ENCODE measurements at regions not wholly inside any gene's neighbourhood (a gene's known extent, or its start where the extent isn't known, plus 50 kb on each side); places are given as distances from the start of the nearest gene placed in this dataset.

DNA sequence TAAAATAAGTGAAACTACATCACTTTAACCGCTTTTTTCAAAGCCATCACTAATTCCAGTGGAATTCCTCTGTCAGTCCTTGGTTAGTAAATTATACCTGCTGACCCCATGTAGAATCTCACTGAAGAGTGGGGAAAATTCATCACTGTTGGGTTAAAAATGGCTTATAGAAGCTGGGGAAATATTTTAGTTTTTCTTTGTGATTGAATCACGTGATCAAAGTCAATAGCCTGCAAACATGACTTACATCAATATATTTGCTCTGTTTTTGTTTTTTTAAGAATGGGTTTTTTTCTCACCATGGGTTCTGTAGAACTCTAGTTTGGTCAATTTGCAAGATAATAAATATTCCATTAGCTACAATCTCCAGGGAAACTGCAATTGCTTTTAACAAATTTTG, 445.2 kb upstream of the FAM47C start:
- Histone ChIP-seq H3K27ac (ENCODE audit: low read length) (no peak overlapping the region), H3K9me3 (ENCODE audit: insufficient read depth, low read depth, low read length) (no peaks in the 10 kb centered on the region), H3K27me3 (ENCODE audit: insufficient read depth, low read length) (no peaks in the 10 kb centered on the region), H3K9ac (ENCODE audit: low read depth, low read length) (no peak overlapping the region), H3K4me1 (ENCODE audit: insufficient read depth, low read length) (no peaks in the 10 kb centered on the region), H3K4me3 (ENCODE audit: low read length) (no peak overlapping the region), H3K36me3 (ENCODE audit: insufficient read depth, low read depth, low read length) (no peaks in the 10 kb centered on the region)

GRCh38 chrX:36568946-36569345, 439.2 kb upstream of the FAM47C start:
- H3K36me3 ChIP-seq (ENCODE audit: insufficient read depth, low read depth, low read length) = no peaks in the 10 kb centered on the region
- no peak overlapping the region for H3K4me3 ChIP-seq (ENCODE audit: low read length)
- no peaks in the 10 kb centered on the region for H3K4me1 ChIP-seq (ENCODE audit: insufficient read depth, low read length)
- H3K9ac ChIP-seq (ENCODE audit: low read depth, low read length) = no peak overlapping the region
- no peaks in the 10 kb centered on the region for H3K9me3 ChIP-seq (ENCODE audit: insufficient read depth, low read depth, low read length)
- no peaks in the 10 kb centered on the region for H3K27me3 ChIP-seq (ENCODE audit: insufficient read depth, low read length)
- no peak overlapping the region for H3K27ac ChIP-seq (ENCODE audit: low read length)

GRCh38 chrX:36573720-36574119, 434.4 kb upstream of the FAM47C start:
- Histone ChIP-seq H3K36me3 (ENCODE audit: insufficient read depth, low read depth, low read length) (no peaks in the 10 kb centered on the region), H3K4me3 (ENCODE audit: low read length) (no peak overlapping the region), H3K27me3 (ENCODE audit: insufficient read depth, low read length) (no peaks in the 10 kb centered on the region), H3K27ac (ENCODE audit: low read length) (no peak overlapping the region), H3K9ac (ENCODE audit: low read depth, low read length) (no peak overlapping the region), H3K9me3 (ENCODE audit: insufficient read depth, low read depth, low read length) (no peaks in the 10 kb centered on the region), H3K4me1 (ENCODE audit: insufficient read depth, low read length) (no peaks in the 10 kb centered on the region)

DNA sequence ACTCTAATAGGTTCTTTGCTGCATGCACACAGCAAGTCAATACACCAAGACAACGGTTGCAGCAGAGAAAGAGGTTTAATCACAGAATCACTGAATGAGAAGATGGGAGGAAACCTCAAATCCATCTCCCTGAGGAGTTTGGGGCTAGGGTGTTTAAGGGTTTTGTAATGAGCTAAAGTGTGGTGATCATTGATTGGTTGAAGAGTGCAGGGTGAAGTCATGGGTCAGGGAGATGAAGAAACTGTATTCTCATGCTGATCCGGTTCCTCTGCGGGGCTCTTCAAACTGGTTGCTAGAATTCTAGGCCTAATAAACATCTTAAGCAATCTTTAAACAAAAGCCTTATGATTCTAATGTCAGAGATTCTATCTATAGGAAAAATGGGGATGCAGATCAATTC, 432.5 kb upstream of the FAM47C start:
- Histone ChIP-seq H3K4me1 (ENCODE audit: insufficient read depth, low read length) (no peaks in the 10 kb centered on the region), H3K4me3 (ENCODE audit: low read length) (no peak overlapping the region), H3K9ac (ENCODE audit: low read depth, low read length) (no peak overlapping the region), H3K27me3 (ENCODE audit: insufficient read depth, low read length) (no peaks in the 10 kb centered on the region), H3K9me3 (ENCODE audit: insufficient read depth, low read depth, low read length) (no peaks in the 10 kb centered on the region), H3K27ac (ENCODE audit: low read length) (no peak overlapping the region), H3K36me3 (ENCODE audit: insufficient read depth, low read depth, low read length) (no peaks in the 10 kb centered on the region)

- Histone ChIP-seq H3K4me3 (ENCODE audit: low read length) (no peak overlapping the region), H3K4me1 (ENCODE audit: insufficient read depth, low read length) (no peaks in the 10 kb centered on the region), H3K27me3 (ENCODE audit: insufficient read depth, low read length) (no peaks in the 10 kb centered on the region), H3K36me3 (ENCODE audit: insufficient read depth, low read depth, low read length) (no peaks in the 10 kb centered on the region), H3K9ac (ENCODE audit: low read depth, low read length) (no peak overlapping the region), H3K9me3 (ENCODE audit: insufficient read depth, low read depth, low read length) (no peaks in the 10 kb centered on the region), H3K27ac (ENCODE audit: low read length) (no peak overlapping the region)
Measured at GRCh38 chrX:36577006-36577405, 431.2 kb upstream of the FAM47C start.

GRCh38 chrX:36581030-36581429, 427.1 kb upstream of the FAM47C start:
- no peak overlapping the region for H3K9ac ChIP-seq (ENCODE audit: low read depth, low read length)
- no peaks in the 10 kb centered on the region for H3K27me3 ChIP-seq (ENCODE audit: insufficient read depth, low read length)
- H3K4me3 ChIP-seq (ENCODE audit: low read length) = no peak overlapping the region
- no peaks in the 10 kb centered on the region for H3K4me1 ChIP-seq (ENCODE audit: insufficient read depth, low read length)
- H3K9me3 ChIP-seq (ENCODE audit: insufficient read depth, low read depth, low read length) = no peaks in the 10 kb centered on the region
- no peaks in the 10 kb centered on the region for H3K36me3 ChIP-seq (ENCODE audit: insufficient read depth, low read depth, low read length)
- no peak overlapping the region for H3K27ac ChIP-seq (ENCODE audit: low read length)

GRCh38 chrX:36583674-36584073, 424.5 kb upstream of the FAM47C start:
- no peak overlapping the region for H3K4me3 ChIP-seq (ENCODE audit: low read length)
- no peak overlapping the region for H3K9ac ChIP-seq (ENCODE audit: low read depth, low read length)
- H3K36me3 ChIP-seq (ENCODE audit: insufficient read depth, low read depth, low read length) = no peaks in the 10 kb centered on the region
- no peaks in the 10 kb centered on the region for H3K27me3 ChIP-seq (ENCODE audit: insufficient read depth, low read length)
- no peak overlapping the region for H3K27ac ChIP-seq (ENCODE audit: low read length)
- no peaks in the 10 kb centered on the region for H3K4me1 ChIP-seq (ENCODE audit: insufficient read depth, low read length)
- H3K9me3 ChIP-seq (ENCODE audit: insufficient read depth, low read depth, low read length) = no peaks in the 10 kb centered on the region

DNA sequence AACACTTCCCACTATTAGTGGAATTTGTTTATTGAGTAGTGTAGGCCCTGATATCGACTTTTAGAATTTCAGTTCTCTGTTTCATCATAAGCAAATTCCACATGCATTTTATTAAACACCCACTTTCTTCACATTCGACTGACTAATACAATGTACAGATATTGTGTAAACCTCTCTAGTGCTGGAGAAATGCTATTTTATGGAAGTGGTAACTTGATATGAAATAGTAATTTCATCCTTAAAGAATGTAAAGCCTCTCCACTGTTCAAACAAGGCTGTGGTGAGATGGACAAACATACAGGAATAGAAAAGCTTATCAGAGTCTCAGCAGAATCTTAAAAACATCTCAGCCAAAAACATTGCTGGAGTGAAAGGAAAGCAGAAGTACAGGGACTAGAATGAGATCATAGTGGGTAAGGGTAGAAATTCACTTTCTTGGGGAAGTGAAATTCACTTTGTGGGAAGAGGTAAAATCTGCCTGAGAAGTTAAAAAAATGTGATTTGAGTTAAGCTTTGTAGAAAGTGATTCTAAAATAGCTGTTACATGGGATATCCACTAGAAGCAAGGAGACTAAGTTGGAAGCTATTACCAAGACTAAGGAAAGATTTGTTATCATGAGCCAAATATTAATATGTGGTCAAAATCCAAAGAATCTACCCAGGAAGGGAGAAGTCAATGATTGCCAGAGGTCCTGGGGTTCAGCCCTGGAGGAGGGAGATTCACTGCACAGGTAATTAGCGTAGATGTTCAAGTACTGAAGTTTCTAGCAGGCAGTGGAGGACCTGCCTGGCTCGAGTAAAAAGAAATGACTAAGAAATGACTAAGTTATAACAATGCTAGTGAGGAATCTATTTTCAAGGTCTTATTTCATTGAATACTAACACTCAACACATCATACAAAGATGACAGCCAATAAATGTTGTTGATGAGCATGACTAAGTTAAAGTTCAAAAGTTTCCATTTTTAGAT, 398.3 kb upstream of the FAM47C start:
- no peaks in the 10 kb centered on the region; the same call in 1 of the 2 replicates for H3K4me1 ChIP-seq (ENCODE audit: insufficient read depth, low read length)
- no peak overlapping the region for H3K27ac ChIP-seq (ENCODE audit: low read length)
- H3K4me3 ChIP-seq (ENCODE audit: low read length) = no peak overlapping the region
- H3K27me3 ChIP-seq (ENCODE audit: insufficient read depth, low read length) = no peaks in the 10 kb centered on the region
- no peak overlapping the region for H3K9ac ChIP-seq (ENCODE audit: low read depth, low read length)
- H3K36me3 ChIP-seq (ENCODE audit: insufficient read depth, low read depth, low read length) = no peaks in the 10 kb centered on the region
- no peaks in the 10 kb centered on the region for H3K9me3 ChIP-seq (ENCODE audit: insufficient read depth, low read depth, low read length)

- Histone ChIP-seq H3K27ac (ENCODE audit: low read length) (no peak overlapping the region), H3K9me3 (ENCODE audit: insufficient read depth, low read depth, low read length) (no peaks in the 10 kb centered on the region), H3K4me1 (ENCODE audit: insufficient read depth, low read length) (no peaks in the 10 kb centered on the region), H3K27me3 (ENCODE audit: insufficient read depth, low read length) (no peaks in the 10 kb centered on the region), H3K36me3 (ENCODE audit: insufficient read depth, low read depth, low read length) (no peaks in the 10 kb centered on the region), H3K4me3 (ENCODE audit: low read length) (no peak overlapping the region), H3K9ac (ENCODE audit: low read depth, low read length) (no peak overlapping the region)
Measured at GRCh38 chrX:36626898-36627297, 381.3 kb upstream of the FAM47C start.

GRCh38 chrX:36640232-36640631, 367.9 kb upstream of the FAM47C start:
- no peaks in the 10 kb centered on the region for H3K36me3 ChIP-seq (ENCODE audit: insufficient read depth, low read depth, low read length)
- no peaks in the 10 kb centered on the region for H3K9me3 ChIP-seq (ENCODE audit: insufficient read depth, low read depth, low read length)
- no peaks in the 10 kb centered on the region for H3K27me3 ChIP-seq (ENCODE audit: insufficient read depth, low read length)
- no peaks in the 10 kb centered on the region for H3K4me1 ChIP-seq (ENCODE audit: insufficient read depth, low read length)
- no peak overlapping the region for H3K27ac ChIP-seq (ENCODE audit: low read length)
- H3K9ac ChIP-seq (ENCODE audit: low read depth, low read length) = no peak overlapping the region
- no peak overlapping the region for H3K4me3 ChIP-seq (ENCODE audit: low read length)

GRCh38 chrX:36642052-36642451, 366.1 kb upstream of the FAM47C start:
- no peak overlapping the region for H3K27ac ChIP-seq (ENCODE audit: low read length)
- no peaks in the 10 kb centered on the region for H3K9me3 ChIP-seq (ENCODE audit: insufficient read depth, low read depth, low read length)
- no peak overlapping the region for H3K4me3 ChIP-seq (ENCODE audit: low read length)
- no peaks in the 10 kb centered on the region for H3K36me3 ChIP-seq (ENCODE audit: insufficient read depth, low read depth, low read length)
- no peaks in the 10 kb centered on the region for H3K27me3 ChIP-seq (ENCODE audit: insufficient read depth, low read length)
- H3K9ac ChIP-seq (ENCODE audit: low read depth, low read length) = no peak overlapping the region
- H3K4me1 ChIP-seq (ENCODE audit: insufficient read depth, low read length) = no peaks in the 10 kb centered on the region

- H3K9ac ChIP-seq (ENCODE audit: low read depth, low read length) = no peak overlapping the region
- no peak overlapping the region for H3K27ac ChIP-seq (ENCODE audit: low read length)
- H3K4me3 ChIP-seq (ENCODE audit: low read length) = no peak overlapping the region
- H3K4me1 ChIP-seq (ENCODE audit: insufficient read depth, low read length) = no peaks in the 10 kb centered on the region
- H3K36me3 ChIP-seq (ENCODE audit: insufficient read depth, low read depth, low read length) = no peaks in the 10 kb centered on the region
- no peaks in the 10 kb centered on the region for H3K27me3 ChIP-seq (ENCODE audit: insufficient read depth, low read length)
- H3K9me3 ChIP-seq (ENCODE audit: insufficient read depth, low read depth, low read length) = no peaks in the 10 kb centered on the region
Measured at GRCh38 chrX:36650622-36651021, 357.5 kb upstream of the FAM47C start.

All from iPS-20b (cell line).